Liver (tissue), 8 donors: ENCODE measurements at regions not wholly inside any gene's neighbourhood (a gene's known extent, or its start where the extent isn't known, plus 50 kb on each side); places are given as distances from the start of the nearest gene placed in this dataset.

Experiments used
- DNase-seq: peaks from one replicate; pipeline ENCODE4 v3.0.0-alpha.2; 2017; ENCODE audit warnings: low spot score
- H3K27ac ChIP-seq, 2 donors: one replicate each; pipeline ENCODE4 v1.7.0; 2013; ENCODE audit warnings: inconsistent platforms in 2 of 2, low read length in 2 of 2, control low read depth in 1 of 2, low read depth in 1 of 2, mild to moderate bottlenecking in 1 of 2
- H3K27me3 ChIP-seq, 4 donors: one replicate each; pipeline versions ENCODE4 v1.6.1 to v1.7.0; 2013; ENCODE audit warnings: low read length in 3 of 4, inconsistent platforms in 1 of 4, mild to moderate bottlenecking in 1 of 4, moderate library complexity in 1 of 4; ENCODE audit not compliant: control insufficient read depth in 4 of 4, insufficient read depth in 4 of 4
- H3K36me3 ChIP-seq, 4 donors: one replicate each; pipeline versions ENCODE4 v1.6.1 to v1.7.0; 2013; ENCODE audit warnings: low read length in 3 of 4, mild to moderate bottlenecking in 3 of 4, low read depth in 1 of 4, moderate library complexity in 1 of 4; ENCODE audit not compliant: control insufficient read depth in 4 of 4, insufficient read depth in 3 of 4
- H3K4me1 ChIP-seq, 4 donors: one replicate each; pipeline versions ENCODE4 v1.6.1 to v1.7.0; 2013; ENCODE audit warnings: low read length in 3 of 4, mild to moderate bottlenecking in 3 of 4, moderate library complexity in 1 of 4; ENCODE audit not compliant: control insufficient read depth in 4 of 4, insufficient read depth in 4 of 4
- H3K4me3 ChIP-seq, 3 donors: one replicate each; pipeline versions ENCODE4 v1.6.1 to v1.7.0; 2013; ENCODE audit warnings: low read length in 3 of 3, control low read depth in 1 of 3, low read depth in 1 of 3, mild to moderate bottlenecking in 1 of 3
- H3K9ac ChIP-seq, 2 donors: one replicate each; pipeline ENCODE4 v1.7.0; 2013; ENCODE audit warnings: low read length in 2 of 2, mild to moderate bottlenecking in 2 of 2, moderate library complexity in 2 of 2, control low read depth in 1 of 2, low read depth in 1 of 2
- H3K9me3 ChIP-seq, 4 donors: one replicate each; pipeline versions ENCODE4 v1.6.1 to v1.7.0; 2013; ENCODE audit warnings: low read length in 3 of 4; ENCODE audit not compliant: control insufficient read depth in 4 of 4
- EGR1 ChIP-seq, 2 donors: IDR thresholded peaks; 2 replicates each; pipeline ENCODE4 v1.6.1; 2016 to 2018; ENCODE audit warnings: antibody characterized with exemption in 2 of 2, low read depth in 2 of 2
- FOXA1 ChIP-seq: IDR thresholded peaks from 2 replicates; pipeline ENCODE4 v1.6.1; 2016; ENCODE audit warnings: antibody characterized with exemption
- FOXA2 ChIP-seq: IDR thresholded peaks from 2 replicates; pipeline ENCODE4 v1.6.1; 2016; ENCODE audit warnings: antibody characterized with exemption
- GABPA ChIP-seq, 2 donors: IDR thresholded peaks in 1 of 2; conservative IDR thresholded peaks in 1 of 2; 2 replicates each; pipeline ENCODE4 v1.6.1; 2016; ENCODE audit warnings: antibody characterized with exemption in 2 of 2, mild to moderate bottlenecking in 1 of 2, moderate library complexity in 1 of 2
- HNF4A ChIP-seq, 2 donors: conservative IDR thresholded peaks; 2 replicates each; pipeline ENCODE4 v1.6.1; 2016; ENCODE audit warnings: antibody characterized with exemption in 2 of 2, mild to moderate bottlenecking in 2 of 2
- JUND ChIP-seq, 2 donors: IDR thresholded peaks; 2 replicates each; pipeline ENCODE4 v1.6.1; 2016; ENCODE audit warnings: antibody characterized with exemption in 2 of 2
- RAD21 ChIP-seq, 2 donors: IDR thresholded peaks; 2 replicates each; pipeline ENCODE4 v1.6.1; 2016; ENCODE audit warnings: antibody characterized with exemption in 2 of 2, mild to moderate bottlenecking in 2 of 2
- RXRA ChIP-seq, 2 donors: IDR thresholded peaks; 2 replicates each; pipeline ENCODE4 v1.6.1; 2017 to 2018; ENCODE audit warnings: antibody characterized with exemption in 2 of 2, mild to moderate bottlenecking in 1 of 2
- SP1 ChIP-seq: IDR thresholded peaks from 2 replicates; pipeline ENCODE4 v1.6.1; 2018; ENCODE audit warnings: antibody characterized with exemption, mild to moderate bottlenecking
- TAF1 ChIP-seq: conservative IDR thresholded peaks from 2 replicates; pipeline ENCODE4 v1.6.1; 2016; ENCODE audit warnings: antibody characterized with exemption, mild to moderate bottlenecking
- YY1 ChIP-seq: IDR thresholded peaks from 2 replicates; pipeline ENCODE4 v1.6.1; 2016; ENCODE audit warnings: antibody characterized with exemption, mild to moderate bottlenecking
- WGBS: extraction: QIAGEN DNeasy Blood & Tissue Kit; methylation state at CpG from one replicate; pipeline ENCODE4 v1.1.7; 2013; 5-methylcytosine and 5-hydroxymethylcytosine counted together
- TF ChIP-seq, protein P1 (sequence below): IDR thresholded peaks from 2 replicates; pipeline ENCODE4 v1.6.1; 2016; ENCODE audit warnings: antibody characterized with exemption
- TF ChIP-seq, protein P2 (sequence below): fragments of 150-350 bp; IDR thresholded peaks from 2 replicates; pipeline ENCODE4 v1.5.1; 2017; ENCODE audit warnings: improper control_type of control experiment, low read depth, low read length; ENCODE audit not compliant: missing input control
- TF ChIP-seq, protein P3 (sequence below): IDR thresholded peaks from 2 replicates; pipeline ENCODE4 v1.6.1; 2016; ENCODE audit warnings: antibody characterized with exemption
- TF ChIP-seq, protein P4 (sequence below): IDR thresholded peaks from 2 replicates; pipeline ENCODE4 v1.6.1; 2016; ENCODE audit warnings: antibody characterized with exemption, mild to moderate bottlenecking
- TF ChIP-seq, protein P5 (sequence below): IDR thresholded peaks from 2 replicates; pipeline ENCODE4 v1.6.1; 2016; ENCODE audit warnings: antibody characterized with exemption
- donor health status: healthy.
- donor health status: healthy.
- donor health status: healthy.
- donor health status: healthy.
- donor health status: healthy.

DNA sequence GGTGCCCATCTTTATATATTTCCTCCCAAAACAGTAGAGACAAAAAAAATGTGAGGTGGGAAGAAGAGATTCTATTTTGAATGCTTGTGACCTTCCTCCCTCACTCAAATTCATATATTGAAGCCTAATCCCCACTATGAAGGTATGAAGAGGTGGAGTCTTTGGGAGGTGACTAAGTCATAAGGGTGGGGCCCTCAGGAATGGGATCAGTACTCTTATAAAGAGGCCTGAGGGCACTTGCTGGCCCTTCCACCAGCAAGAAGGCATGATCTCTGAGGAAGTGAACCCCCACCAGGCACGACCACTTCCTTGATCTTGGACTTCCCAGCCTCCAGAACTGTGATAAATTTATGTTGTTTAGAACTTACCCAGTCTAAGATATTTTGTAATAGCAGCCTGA, 517.2 kb upstream of the CNTNAP2 start:
- no peak overlapping the region for H3K4me3 ChIP-seq
- H3K27me3 ChIP-seq, result no peaks in the 10 kb centered on the region
- DNase-seq, result no peak
- no peak for TF ChIP-seq FOXA2
- H3K27ac ChIP-seq, result no peak overlapping the region
- H3K4me1 ChIP-seq, result no peaks in the 10 kb centered on the region
- H3K36me3 ChIP-seq, result no peaks in the 10 kb centered on the region
- H3K9ac ChIP-seq, result no peak overlapping the region
- 31% methylated on average over 1 of the region's 1 CpG for WGBS
- H3K9me3 ChIP-seq, result peaks cover 0 to 2% (median 0%) of the 10 kb centered on the region in 4 donors

DNA sequence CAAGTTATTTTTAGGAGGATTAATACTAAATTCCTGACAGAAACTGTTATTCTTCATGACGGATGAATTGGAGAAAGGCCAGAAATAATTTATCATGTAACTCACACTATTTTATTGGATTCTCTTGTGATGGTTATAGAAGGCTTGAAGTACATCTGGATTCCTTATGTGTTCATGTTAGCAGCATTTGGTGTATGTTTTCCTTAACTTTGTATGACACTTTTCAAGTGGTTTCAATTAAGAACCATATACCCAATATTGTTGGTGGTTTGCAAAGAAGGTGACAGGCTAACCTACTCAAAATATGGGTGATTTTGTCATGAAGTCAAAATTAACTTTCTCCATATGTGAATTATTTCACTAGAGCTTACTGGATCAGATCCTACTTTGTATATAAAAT, 532.2 kb upstream of the CNTNAP2 start:
- DNase-seq, result no peak
- H3K36me3 ChIP-seq, result no peaks in the 10 kb centered on the region
- 86% methylated on average over 1 of the region's 1 CpG for WGBS
- TF ChIP-seq YY1 (no peak), FOXA2 (no peak), EGR1 (IDR thresholded peaks at IDR 0.05; ENCODE audit: low read depth in 2 of 2) (no peak), JUND (IDR thresholded peaks at IDR 0.05) (no peak), FOXA1 (no peak), RAD21 (IDR thresholded peaks at IDR 0.05) (no peak), HNF4A (conservative IDR thresholded peaks at IDR 0.05) (no peak), TAF1 (no peak), SP1 (no peak), GABPA (IDR thresholded peaks at IDR 0.05 in 1 of 2, conservative IDR thresholded peaks at IDR 0.05 in 1 of 2) (no peak), RXRA (IDR thresholded peaks at IDR 0.05) (no peak)
- TF ChIP-seq, protein P1, sequence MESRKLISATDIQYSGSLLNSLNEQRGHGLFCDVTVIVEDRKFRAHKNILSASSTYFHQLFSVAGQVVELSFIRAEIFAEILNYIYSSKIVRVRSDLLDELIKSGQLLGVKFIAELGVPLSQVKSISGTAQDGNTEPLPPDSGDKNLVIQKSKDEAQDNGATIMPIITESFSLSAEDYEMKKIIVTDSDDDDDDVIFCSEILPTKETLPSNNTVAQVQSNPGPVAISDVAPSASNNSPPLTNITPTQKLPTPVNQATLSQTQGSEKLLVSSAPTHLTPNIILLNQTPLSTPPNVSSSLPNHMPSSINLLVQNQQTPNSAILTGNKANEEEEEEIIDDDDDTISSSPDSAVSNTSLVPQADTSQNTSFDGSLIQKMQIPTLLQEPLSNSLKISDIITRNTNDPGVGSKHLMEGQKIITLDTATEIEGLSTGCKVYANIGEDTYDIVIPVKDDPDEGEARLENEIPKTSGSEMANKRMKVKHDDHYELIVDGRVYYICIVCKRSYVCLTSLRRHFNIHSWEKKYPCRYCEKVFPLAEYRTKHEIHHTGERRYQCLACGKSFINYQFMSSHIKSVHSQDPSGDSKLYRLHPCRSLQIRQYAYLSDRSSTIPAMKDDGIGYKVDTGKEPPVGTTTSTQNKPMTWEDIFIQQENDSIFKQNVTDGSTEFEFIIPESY, result no peak
- TF ChIP-seq, protein P2, sequence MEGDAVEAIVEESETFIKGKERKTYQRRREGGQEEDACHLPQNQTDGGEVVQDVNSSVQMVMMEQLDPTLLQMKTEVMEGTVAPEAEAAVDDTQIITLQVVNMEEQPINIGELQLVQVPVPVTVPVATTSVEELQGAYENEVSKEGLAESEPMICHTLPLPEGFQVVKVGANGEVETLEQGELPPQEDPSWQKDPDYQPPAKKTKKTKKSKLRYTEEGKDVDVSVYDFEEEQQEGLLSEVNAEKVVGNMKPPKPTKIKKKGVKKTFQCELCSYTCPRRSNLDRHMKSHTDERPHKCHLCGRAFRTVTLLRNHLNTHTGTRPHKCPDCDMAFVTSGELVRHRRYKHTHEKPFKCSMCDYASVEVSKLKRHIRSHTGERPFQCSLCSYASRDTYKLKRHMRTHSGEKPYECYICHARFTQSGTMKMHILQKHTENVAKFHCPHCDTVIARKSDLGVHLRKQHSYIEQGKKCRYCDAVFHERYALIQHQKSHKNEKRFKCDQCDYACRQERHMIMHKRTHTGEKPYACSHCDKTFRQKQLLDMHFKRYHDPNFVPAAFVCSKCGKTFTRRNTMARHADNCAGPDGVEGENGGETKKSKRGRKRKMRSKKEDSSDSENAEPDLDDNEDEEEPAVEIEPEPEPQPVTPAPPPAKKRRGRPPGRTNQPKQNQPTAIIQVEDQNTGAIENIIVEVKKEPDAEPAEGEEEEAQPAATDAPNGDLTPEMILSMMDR, result no peak
- TF ChIP-seq, protein P3, sequence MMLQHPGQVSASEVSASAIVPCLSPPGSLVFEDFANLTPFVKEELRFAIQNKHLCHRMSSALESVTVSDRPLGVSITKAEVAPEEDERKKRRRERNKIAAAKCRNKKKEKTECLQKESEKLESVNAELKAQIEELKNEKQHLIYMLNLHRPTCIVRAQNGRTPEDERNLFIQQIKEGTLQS, result no peak
- TF ChIP-seq, protein P4, sequence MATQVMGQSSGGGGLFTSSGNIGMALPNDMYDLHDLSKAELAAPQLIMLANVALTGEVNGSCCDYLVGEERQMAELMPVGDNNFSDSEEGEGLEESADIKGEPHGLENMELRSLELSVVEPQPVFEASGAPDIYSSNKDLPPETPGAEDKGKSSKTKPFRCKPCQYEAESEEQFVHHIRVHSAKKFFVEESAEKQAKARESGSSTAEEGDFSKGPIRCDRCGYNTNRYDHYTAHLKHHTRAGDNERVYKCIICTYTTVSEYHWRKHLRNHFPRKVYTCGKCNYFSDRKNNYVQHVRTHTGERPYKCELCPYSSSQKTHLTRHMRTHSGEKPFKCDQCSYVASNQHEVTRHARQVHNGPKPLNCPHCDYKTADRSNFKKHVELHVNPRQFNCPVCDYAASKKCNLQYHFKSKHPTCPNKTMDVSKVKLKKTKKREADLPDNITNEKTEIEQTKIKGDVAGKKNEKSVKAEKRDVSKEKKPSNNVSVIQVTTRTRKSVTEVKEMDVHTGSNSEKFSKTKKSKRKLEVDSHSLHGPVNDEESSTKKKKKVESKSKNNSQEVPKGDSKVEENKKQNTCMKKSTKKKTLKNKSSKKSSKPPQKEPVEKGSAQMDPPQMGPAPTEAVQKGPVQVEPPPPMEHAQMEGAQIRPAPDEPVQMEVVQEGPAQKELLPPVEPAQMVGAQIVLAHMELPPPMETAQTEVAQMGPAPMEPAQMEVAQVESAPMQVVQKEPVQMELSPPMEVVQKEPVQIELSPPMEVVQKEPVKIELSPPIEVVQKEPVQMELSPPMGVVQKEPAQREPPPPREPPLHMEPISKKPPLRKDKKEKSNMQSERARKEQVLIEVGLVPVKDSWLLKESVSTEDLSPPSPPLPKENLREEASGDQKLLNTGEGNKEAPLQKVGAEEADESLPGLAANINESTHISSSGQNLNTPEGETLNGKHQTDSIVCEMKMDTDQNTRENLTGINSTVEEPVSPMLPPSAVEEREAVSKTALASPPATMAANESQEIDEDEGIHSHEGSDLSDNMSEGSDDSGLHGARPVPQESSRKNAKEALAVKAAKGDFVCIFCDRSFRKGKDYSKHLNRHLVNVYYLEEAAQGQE, result no peak
- TF ChIP-seq, protein P5, sequence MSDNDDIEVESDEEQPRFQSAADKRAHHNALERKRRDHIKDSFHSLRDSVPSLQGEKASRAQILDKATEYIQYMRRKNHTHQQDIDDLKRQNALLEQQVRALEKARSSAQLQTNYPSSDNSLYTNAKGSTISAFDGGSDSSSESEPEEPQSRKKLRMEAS, result no peak
- no peaks in the 10 kb centered on the region for H3K4me1 ChIP-seq
- no peaks in the 10 kb centered on the region for H3K9me3 ChIP-seq
- no peak overlapping the region for H3K9ac ChIP-seq
- H3K27me3 ChIP-seq, result no peaks in the 10 kb centered on the region
- no peak overlapping the region for H3K27ac ChIP-seq
- no peak overlapping the region for H3K4me3 ChIP-seq
